GM12875 (cell line): ENCODE measurements at regions not wholly inside any gene's neighbourhood (a gene's known extent, or its start where the extent isn't known, plus 50 kb on each side); places are given as distances from the start of the nearest gene placed in this dataset.
"Not testable (repeated sequence)": the region's sequence is repeated elsewhere in the genome, so short reads cannot be mapped to it uniquely, and the experiment has no call there.

ENCODE experiments used
- H3K4me3 ChIP-seq: one replicate; pipeline ENCODE4 v1.5.1; 2011; ENCODE audit warnings: low read depth, low read length, control low read depth
- TF ChIP-seq, protein P1 (sequence below): IDR thresholded peaks from 2 replicates; pipeline ENCODE4 v1.5.1; 2011; ENCODE audit warnings: low read depth, mild to moderate bottlenecking, control low read depth, inconsistent platforms, low read length, moderate library complexity, borderline replicate concordance; ENCODE audit not compliant: insufficient read depth

- TF ChIP-seq, protein P1, sequence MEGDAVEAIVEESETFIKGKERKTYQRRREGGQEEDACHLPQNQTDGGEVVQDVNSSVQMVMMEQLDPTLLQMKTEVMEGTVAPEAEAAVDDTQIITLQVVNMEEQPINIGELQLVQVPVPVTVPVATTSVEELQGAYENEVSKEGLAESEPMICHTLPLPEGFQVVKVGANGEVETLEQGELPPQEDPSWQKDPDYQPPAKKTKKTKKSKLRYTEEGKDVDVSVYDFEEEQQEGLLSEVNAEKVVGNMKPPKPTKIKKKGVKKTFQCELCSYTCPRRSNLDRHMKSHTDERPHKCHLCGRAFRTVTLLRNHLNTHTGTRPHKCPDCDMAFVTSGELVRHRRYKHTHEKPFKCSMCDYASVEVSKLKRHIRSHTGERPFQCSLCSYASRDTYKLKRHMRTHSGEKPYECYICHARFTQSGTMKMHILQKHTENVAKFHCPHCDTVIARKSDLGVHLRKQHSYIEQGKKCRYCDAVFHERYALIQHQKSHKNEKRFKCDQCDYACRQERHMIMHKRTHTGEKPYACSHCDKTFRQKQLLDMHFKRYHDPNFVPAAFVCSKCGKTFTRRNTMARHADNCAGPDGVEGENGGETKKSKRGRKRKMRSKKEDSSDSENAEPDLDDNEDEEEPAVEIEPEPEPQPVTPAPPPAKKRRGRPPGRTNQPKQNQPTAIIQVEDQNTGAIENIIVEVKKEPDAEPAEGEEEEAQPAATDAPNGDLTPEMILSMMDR, result no peak
- H3K4me3 ChIP-seq, result no peak overlapping the region
These were observed 70.7 kb upstream of the CCDC179 start for GRCh38 chr11:22930816-22931594.

GRCh38 chr11:22938691-22939090 is 78.4 kb upstream of the CCDC179 start:
- TF ChIP-seq, protein P1, result no peak
- no peak overlapping the region for H3K4me3 ChIP-seq

DNA sequence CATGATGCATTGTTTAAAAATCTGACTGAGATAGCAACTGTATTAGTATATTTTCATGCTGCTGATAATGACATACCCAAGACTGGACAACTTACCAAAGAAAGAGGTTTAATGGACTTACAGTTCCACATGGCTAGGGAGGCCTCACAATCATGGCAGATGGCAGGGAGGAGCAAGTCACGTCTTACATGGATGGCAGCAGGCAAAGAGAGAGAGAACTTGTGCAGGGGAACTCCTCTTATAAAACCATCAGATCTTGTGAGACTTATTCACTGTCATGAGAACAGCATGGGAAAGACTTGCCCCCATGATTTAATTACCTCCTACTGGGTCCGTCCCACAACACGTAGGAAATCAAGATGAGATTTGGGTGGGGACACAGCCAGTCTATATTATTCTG is 81.3 kb upstream of the CCDC179 start:
- not testable (repeated sequence) for H3K4me3 ChIP-seq

GRCh38 chr11:22957786-22958185 is 97.5 kb upstream of the CCDC179 start:
- no peak overlapping the region for H3K4me3 ChIP-seq
- TF ChIP-seq, protein P1, result no peak

GRCh38 chr11:22974251-22974650 is 114.0 kb upstream of the CCDC179 start:
- TF ChIP-seq, protein P1, result no peak

DNA sequence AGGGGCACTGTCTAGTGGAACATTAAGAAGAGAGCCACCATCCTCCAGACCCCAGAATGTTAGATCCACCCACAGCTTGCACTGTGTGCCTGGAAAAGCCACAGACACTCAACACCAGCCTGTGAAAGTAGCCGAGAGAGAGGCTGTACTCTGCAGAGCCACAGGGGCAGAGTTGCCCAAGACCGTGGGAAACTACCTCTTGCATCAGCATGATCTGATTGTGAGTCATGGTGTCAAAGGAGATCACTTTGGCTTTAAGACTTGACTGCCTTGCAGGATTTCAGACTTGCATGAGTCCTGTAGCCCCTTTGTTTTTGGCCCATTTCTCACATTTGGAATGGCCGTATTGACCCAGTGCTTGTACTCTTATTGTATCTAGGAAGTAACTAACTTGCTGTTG is 115.9 kb upstream of the CCDC179 start:
- TF ChIP-seq, protein P1, result no peak
- H3K4me3 ChIP-seq, result no peak overlapping the region

More at GRCh38 chr11:22974251-22974650, 114.0 kb upstream of the CCDC179 start:
- no peak overlapping the region for H3K4me3 ChIP-seq

DNA sequence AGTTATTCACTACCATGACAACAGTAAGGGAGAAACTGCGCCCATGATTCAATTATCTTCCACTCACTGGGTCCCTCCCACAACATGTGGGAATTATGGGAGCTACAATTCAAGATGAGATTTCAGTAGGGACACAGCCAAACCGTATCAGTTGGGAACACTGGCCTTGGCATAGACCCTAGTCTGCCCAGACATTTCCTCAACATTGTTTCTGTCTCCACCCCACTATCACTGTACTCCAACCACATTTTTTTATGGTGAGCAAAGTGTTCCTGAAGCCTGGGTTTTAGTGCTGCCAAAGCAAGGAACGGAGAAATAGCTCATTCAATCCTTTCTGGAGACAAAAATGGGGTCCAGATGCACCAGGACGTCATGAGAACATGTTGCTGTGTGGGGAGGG is 122.6 kb upstream of the CCDC179 start:
- H3K4me3 ChIP-seq, result no peak overlapping the region
- TF ChIP-seq, protein P1, result no peak

- H3K4me3 ChIP-seq, result no peak overlapping the region
- TF ChIP-seq, protein P1, result no peak
These were observed 123.8 kb upstream of the CCDC179 start for GRCh38 chr11:22984045-22984444.
